Activated naive CD8-positive, alpha-beta T cell treated with anti-CD3 and anti-CD28 coated beads, Interleukin-2, amount 50 U/mL, for 24 hours (primary cell): ENCODE measurements at regions not wholly inside any gene's neighbourhood (a gene's known extent, or its start where the extent isn't known, plus 50 kb on each side); places are given as distances from the start of the nearest gene placed in this dataset.

Source experiments
- ATAC-seq: fragments of 150-1000 bp; cut with Tn5 transposase; one replicate; pipeline ENCODE4 v1.10.0; 2021
- DNase-seq: peaks from one replicate; pipeline ENCODE4 v3.0.0; 2021
- H3K27ac Mint-ChIP-seq: one replicate; pipeline ENCODE4 v1.8.0; 2021; ENCODE audit warnings: mild to moderate bottlenecking, mixed read lengths
- H3K27me3 Mint-ChIP-seq: one replicate; pipeline ENCODE4 v1.8.0; 2021; ENCODE audit warnings: mixed read lengths
- H3K36me3 Mint-ChIP-seq: one replicate; pipeline ENCODE4 v1.8.0; 2021; ENCODE audit warnings: low read depth, mixed read lengths
- H3K4me1 Mint-ChIP-seq: one replicate; pipeline ENCODE4 v1.8.0; 2021; ENCODE audit warnings: mixed read lengths
- H3K4me3 Mint-ChIP-seq: one replicate; pipeline ENCODE4 v1.8.0; 2021; ENCODE audit warnings: mild to moderate bottlenecking, moderate library complexity, mixed read lengths
- H3K9me3 Mint-ChIP-seq: one replicate; pipeline ENCODE4 v1.8.0; 2021; ENCODE audit warnings: mixed read lengths

GRCh38 chr7:156002362-156003066, 190.3 kb upstream of the SHH start:
- H3K36me3 Mint-ChIP-seq = no peaks in the 10 kb centered on the region
- peak; percentile 30 for ATAC-seq
- peak overlapping the region; percentile 39 for H3K27ac Mint-ChIP-seq
- peaks cover 34% of the 10 kb centered on the region for H3K4me1 Mint-ChIP-seq
- peaks cover 5% of the 10 kb centered on the region for H3K27me3 Mint-ChIP-seq
- no peak for DNase-seq
- no peaks in the 10 kb centered on the region for H3K9me3 Mint-ChIP-seq
- no peak overlapping the region for H3K4me3 Mint-ChIP-seq

- ATAC-seq (no peak), DNase-seq (no peak)
- Mint-ChIP-seq H3K9me3 (no peaks in the 10 kb centered on the region), H3K36me3 (no peaks in the 10 kb centered on the region), H3K27ac (no peak overlapping the region), H3K4me3 (no peak overlapping the region), H3K4me1 (peaks cover 42% of the 10 kb centered on the region), H3K27me3 (peaks cover 5% of the 10 kb centered on the region)
These were observed 189.4 kb upstream of the SHH start for GRCh38 chr7:156001496-156002260.

GRCh38 chr7:156000601-156001396, 188.5 kb upstream of the SHH start:
- ATAC-seq = peak; percentile 48
- no peak for DNase-seq
- H3K4me1 Mint-ChIP-seq = peaks cover 50% of the 10 kb centered on the region
- H3K9me3 Mint-ChIP-seq = no peaks in the 10 kb centered on the region
- H3K27me3 Mint-ChIP-seq = peaks cover 5% of the 10 kb centered on the region
- no peak overlapping the region for H3K27ac Mint-ChIP-seq
- no peaks in the 10 kb centered on the region for H3K36me3 Mint-ChIP-seq
- no peak overlapping the region for H3K4me3 Mint-ChIP-seq

- ATAC-seq = no peak
- no peak overlapping the region for H3K27ac Mint-ChIP-seq
- H3K36me3 Mint-ChIP-seq = no peaks in the 10 kb centered on the region
- no peaks in the 10 kb centered on the region for H3K9me3 Mint-ChIP-seq
- peaks cover 57% of the 10 kb centered on the region for H3K4me1 Mint-ChIP-seq
- H3K4me3 Mint-ChIP-seq = no peak overlapping the region
- DNase-seq = no peak
- peaks cover 5% of the 10 kb centered on the region for H3K27me3 Mint-ChIP-seq
These were observed 187.6 kb upstream of the SHH start for GRCh38 chr7:155999631-156000489.

GRCh38 chr7:155998766-155999630, 186.7 kb upstream of the SHH start:
- no peak for ATAC-seq
- Mint-ChIP-seq H3K4me3 (no peak overlapping the region), H3K27ac (no peak overlapping the region), H3K36me3 (no peaks in the 10 kb centered on the region), H3K27me3 (peaks cover 11% of the 10 kb centered on the region), H3K9me3 (no peaks in the 10 kb centered on the region), H3K4me1 (peaks cover 65% of the 10 kb centered on the region)
- DNase-seq = no peak

- H3K27ac Mint-ChIP-seq = peak overlapping the region; percentile 61
- no peaks in the 10 kb centered on the region for H3K9me3 Mint-ChIP-seq
- DNase-seq (peak; percentile 69), ATAC-seq (peak; percentile 35)
- H3K4me3 Mint-ChIP-seq = peak overlapping the region; percentile 35
- peaks cover 66% of the 10 kb centered on the region for H3K4me1 Mint-ChIP-seq
- H3K36me3 Mint-ChIP-seq = no peaks in the 10 kb centered on the region
- peaks cover 11% of the 10 kb centered on the region for H3K27me3 Mint-ChIP-seq
These were observed 186.0 kb upstream of the SHH start for GRCh38 chr7:155998328-155998691.

- H3K36me3 Mint-ChIP-seq = no peaks in the 10 kb centered on the region
- DNase-seq (peak; percentile 48), ATAC-seq (peak; percentile 31)
- no peaks in the 10 kb centered on the region for H3K9me3 Mint-ChIP-seq
- peaks cover 11% of the 10 kb centered on the region for H3K27me3 Mint-ChIP-seq
- peaks cover 63% of the 10 kb centered on the region for H3K4me1 Mint-ChIP-seq
- peak overlapping the region; percentile 42 for H3K4me3 Mint-ChIP-seq
- peak overlapping the region; percentile 61 for H3K27ac Mint-ChIP-seq
These were observed 185.4 kb upstream of the SHH start for GRCh38 chr7:155997431-155998327.

GRCh38 chr7:155996718-155997280, 184.5 kb upstream of the SHH start:
- H3K9me3 Mint-ChIP-seq = no peaks in the 10 kb centered on the region
- ATAC-seq (no peak), DNase-seq (no peak)
- peaks cover 11% of the 10 kb centered on the region for H3K27me3 Mint-ChIP-seq
- peak overlapping the region; percentile 42 for H3K4me3 Mint-ChIP-seq
- H3K4me1 Mint-ChIP-seq = peaks cover 57% of the 10 kb centered on the region
- peak overlapping the region; percentile 61 for H3K27ac Mint-ChIP-seq
- no peaks in the 10 kb centered on the region for H3K36me3 Mint-ChIP-seq

- peak overlapping the region; percentile 24 for H3K4me3 Mint-ChIP-seq
- no peaks in the 10 kb centered on the region for H3K36me3 Mint-ChIP-seq
- no peaks in the 10 kb centered on the region for H3K9me3 Mint-ChIP-seq
- no peak for ATAC-seq
- DNase-seq = no peak
- peaks cover 8% of the 10 kb centered on the region for H3K27me3 Mint-ChIP-seq
- H3K4me1 Mint-ChIP-seq = peaks cover 48% of the 10 kb centered on the region
- H3K27ac Mint-ChIP-seq = no peak overlapping the region
These were observed 182.9 kb upstream of the SHH start for GRCh38 chr7:155995183-155995612.

GRCh38 chr7:155994279-155994811, 182.1 kb upstream of the SHH start:
- Mint-ChIP-seq H3K27me3 (peaks cover 8% of the 10 kb centered on the region), H3K36me3 (no peaks in the 10 kb centered on the region), H3K27ac (no peak overlapping the region), H3K4me3 (no peak overlapping the region), H3K4me1 (peaks cover 48% of the 10 kb centered on the region), H3K9me3 (peaks cover 4% of the 10 kb centered on the region)
- ATAC-seq = no peak
- no peak for DNase-seq

GRCh38 chr7:155993420-155994278, 181.4 kb upstream of the SHH start:
- DNase-seq (no peak), ATAC-seq (no peak)
- peaks cover 9% of the 10 kb centered on the region for H3K27me3 Mint-ChIP-seq
- peaks cover 48% of the 10 kb centered on the region for H3K4me1 Mint-ChIP-seq
- no peak overlapping the region for H3K4me3 Mint-ChIP-seq
- H3K9me3 Mint-ChIP-seq = peaks cover 6% of the 10 kb centered on the region
- H3K36me3 Mint-ChIP-seq = no peaks in the 10 kb centered on the region
- no peak overlapping the region for H3K27ac Mint-ChIP-seq
